Ishikawa (cell line): ENCODE measurements at regions not wholly inside any gene's neighbourhood (a gene's known extent, or its start where the extent isn't known, plus 50 kb on each side); places are given as distances from the start of the nearest gene placed in this dataset.

Experiments
- EP300 ChIP-seq: IDR thresholded peaks from 2 replicates; pipeline ENCODE4 v1.6.1; 2012; ENCODE audit warnings: borderline replicate concordance
- FOXM1 ChIP-seq: IDR thresholded peaks from 2 replicates; pipeline ENCODE4 v1.6.1; 2012; ENCODE audit warnings: low read depth, borderline replicate concordance
- RAD21 ChIP-seq: IDR thresholded peaks from 2 replicates; pipeline ENCODE4 v1.6.1; 2012; ENCODE audit warnings: low read depth
- TAF1 ChIP-seq: IDR thresholded peaks from 2 replicates; pipeline ENCODE4 v1.6.1; 2012; ENCODE audit warnings: low read depth, mild to moderate bottlenecking

GRCh38 chr6:133156689-133157088 is 84.5 kb upstream of the EYA4 start:
- TF ChIP-seq RAD21 (no peak), FOXM1 (no peak), EP300 (no peak), TAF1 (no peak)
